Tibial nerve (tissue), 4 donors: ENCODE measurements at regions not wholly inside any gene's neighbourhood (a gene's known extent, or its start where the extent isn't known, plus 50 kb on each side); places are given as distances from the start of the nearest gene placed in this dataset.

Experiments used
- CTCF ChIP-seq, 5 experiments: fragments of 200-600 bp in 3 of 5; fragments of 450-650 bp in 2 of 5; sonication (generic) in 3 of 5; IDR thresholded peaks; one replicate each; pipeline ENCODE4 v1.5.1; 2016 to 2019; ENCODE audit warnings: antibody characterized with exemption in 5 of 5, mild to moderate bottlenecking in 3 of 5, moderate library complexity in 2 of 5
- EP300 ChIP-seq, 2 donors: sonication (generic); formaldehyde crosslinking; IDR thresholded peaks; one replicate each; pipeline ENCODE4 v1.6.1; 2017; ENCODE audit warnings: antibody characterized with exemption in 2 of 2, mild to moderate bottlenecking in 1 of 2
- POLR2A ChIP-seq, 2 donors: fragments of 450-650 bp; IDR thresholded peaks; one replicate each; pipeline ENCODE4 v1.6.1; 2017; ENCODE audit warnings: antibody characterized with exemption in 2 of 2, mild to moderate bottlenecking in 2 of 2, moderate library complexity in 2 of 2

GRCh38 chr2:144333143-144333555 lies 186.8 kb downstream of the ZEB2 start:
- TF ChIP-seq CTCF (IDR thresholded peaks at IDR 0.05), result no peak
- no peak for TF ChIP-seq POLR2A (IDR thresholded peaks at IDR 0.05)
- TF ChIP-seq EP300 (IDR thresholded peaks at IDR 0.05), result no peak
